GM12872 (cell line): ENCODE measurements at regions not wholly inside any gene's neighbourhood (a gene's known extent, or its start where the extent isn't known, plus 50 kb on each side); places are given as distances from the start of the nearest gene placed in this dataset.
A peak's percentile ranks its signal among the peaks of the same experiment; 100 is the strongest.

Experiments used
- CTCF ChIP-seq: IDR thresholded peaks from 3 replicates; pipeline ENCODE4 v1.5.1; 2011; ENCODE audit warnings: low read depth, mild to moderate bottlenecking, low read length, moderate library complexity; ENCODE audit not compliant: insufficient read depth

- no peak for TF ChIP-seq CTCF
Measured at GRCh38 chr20:11660673-11661072, 257.0 kb upstream of the BTBD3 start.

GRCh38 chr20:11671015-11671511, 246.6 kb upstream of the BTBD3 start:
- no peak for TF ChIP-seq CTCF

GRCh38 chr20:11672959-11673358, 244.7 kb upstream of the BTBD3 start:
- TF ChIP-seq CTCF, result no peak

- no peak for TF ChIP-seq CTCF
Measured at GRCh38 chr20:11675920-11676629, 241.6 kb upstream of the BTBD3 start.

- TF ChIP-seq CTCF, result peak; percentile 76
Measured at GRCh38 chr20:11676630-11677287, 240.9 kb upstream of the BTBD3 start.

- TF ChIP-seq CTCF, result no peak
Measured at GRCh38 chr20:11677428-11677827, 240.3 kb upstream of the BTBD3 start.

GRCh38 chr20:11677836-11678235, 239.9 kb upstream of the BTBD3 start:
- no peak for TF ChIP-seq CTCF
